ENCODE measurements at regions not wholly inside any gene's neighbourhood (a gene's known extent, or its start where the extent isn't known, plus 50 kb on each side); places are given as distances from the start of the nearest gene placed in this dataset.

DNA sequence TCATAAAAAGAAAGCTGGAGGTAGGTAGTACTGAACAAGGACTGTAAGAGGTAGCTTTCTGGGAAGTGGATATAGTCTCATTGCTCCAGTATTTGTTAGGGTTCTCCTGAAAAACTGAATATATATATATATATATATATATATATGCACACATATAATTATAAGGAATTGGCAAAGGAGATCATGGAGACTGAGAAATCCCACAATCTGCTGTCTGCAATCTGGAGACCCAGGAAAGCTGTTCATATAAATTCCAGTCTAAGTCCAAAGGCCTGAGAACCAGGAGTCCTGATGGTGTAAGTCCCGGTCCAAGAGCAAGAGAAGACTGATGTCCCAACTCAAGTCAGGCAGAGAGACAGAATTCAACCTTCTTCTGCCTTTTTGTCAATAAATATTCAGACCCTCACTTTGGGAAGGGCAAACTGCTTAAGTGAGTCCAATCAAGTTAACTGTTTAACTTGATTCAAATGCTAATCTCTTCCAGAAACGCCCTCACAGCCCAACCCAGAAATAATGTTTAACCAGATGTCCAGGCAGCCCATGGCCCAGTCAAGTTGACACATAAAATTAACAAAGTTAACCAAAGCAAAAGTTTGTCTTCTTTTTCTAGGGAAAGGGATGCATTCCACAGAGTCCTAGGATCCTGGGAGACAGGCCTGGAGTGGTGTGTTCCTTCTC lies 225.3 kb upstream of the KAZN start:
- Histone ChIP-seq H2BK15ac (ENCODE audit: low read length) (no peak overlapping the region), H2BK120ac (ENCODE audit: low read depth, low read length) (no peak overlapping the region), H2BK12ac (ENCODE audit: low read length) (no peak overlapping the region), H3K23ac (ENCODE audit: low read depth, low read length, poor library complexity) (no peak overlapping the region), H3K36me3 (replicated peaks in 1 of 2; ENCODE audit: control insufficient read depth in 2 of 2, insufficient read depth in 2 of 2, low read length in 2 of 2) (no peaks in the 10 kb centered on the region), H3K9me3 (replicated peaks in 1 of 2; ENCODE audit: control insufficient read depth in 2 of 2, insufficient read depth in 1 of 2, low read depth in 1 of 2, low read length in 2 of 2) (peaks cover 0 to 4% of the 10 kb centered on the region in 2 donors), H3K4me2 (ENCODE audit: insufficient read depth, low read length, poor library complexity, severe bottlenecking) (no peak overlapping the region), H3K79me1 (ENCODE audit: low read depth, low read length) (no peaks in the 10 kb centered on the region), H3K27me3 (ENCODE audit: control insufficient read depth in 3 of 3, insufficient read depth in 3 of 3, low read depth in 1 of 3, low read length in 3 of 3) (no peaks in the 10 kb centered on the region), H3K18ac (ENCODE audit: low read length) (no peak overlapping the region), H3K4ac (ENCODE audit: low read length) (no peak overlapping the region), H4K8ac (ENCODE audit: low read depth, low read length) (no peak overlapping the region), H4K91ac (ENCODE audit: low read depth, low read length, poor library complexity) (no peak overlapping the region), H3K14ac (ENCODE audit: low read length) (no peak overlapping the region), H3K27ac (replicated peaks; ENCODE audit: low read length) (no peak overlapping the region), H3K4me1 (ENCODE audit: control insufficient read depth in 2 of 2, insufficient read depth in 1 of 2, low read depth in 1 of 2, low read length in 2 of 2) (peaks cover 0 to 4% of the 10 kb centered on the region in 2 donors), H2AK5ac (ENCODE audit: low read depth, low read length) (no peak overlapping the region), H3K4me3 (ENCODE audit: low read length in 2 of 2) (no peak overlapping the region), H2BK5ac (ENCODE audit: low read length) (no peak overlapping the region), H2AFZ (ENCODE audit: low read length) (no peak overlapping the region), H3K9ac (ENCODE audit: low read depth, low read length, poor library complexity) (no peak overlapping the region)
- no CpG with 5 or more reads among the region's 2 CpGs for WGBS, 2 donors (ENCODE audit: extremely low coverage in 2 of 2, insufficient read length in 2 of 2, insufficient replicate concordance in 1 of 2)
- DNase-seq (ENCODE audit: low spot score), result no peak

DNA sequence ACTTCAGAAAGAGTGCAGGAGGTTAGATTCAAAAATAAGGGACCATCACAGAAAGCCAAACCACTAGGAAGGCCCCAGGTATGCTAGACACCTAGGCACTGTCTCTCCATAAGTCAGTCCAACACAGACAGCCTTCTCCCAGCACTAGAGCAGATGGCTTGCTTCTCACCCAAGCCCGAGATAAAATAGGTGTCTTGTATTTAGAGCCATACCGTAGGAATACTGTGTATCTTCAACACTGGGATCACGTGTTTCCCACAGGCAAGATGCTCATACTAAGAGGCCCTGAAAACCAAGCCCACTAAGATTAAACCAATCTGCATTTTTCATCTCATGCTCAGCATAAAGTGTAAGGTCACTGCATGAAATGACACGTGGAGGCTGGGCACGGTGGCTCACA lies 223.3 kb upstream of the KAZN start:
- no CpG with 5 or more reads among the region's 5 CpGs for WGBS, 2 donors (ENCODE audit: extremely low coverage in 2 of 2, insufficient read length in 2 of 2, insufficient replicate concordance in 1 of 2)
- Histone ChIP-seq H3K9ac (ENCODE audit: low read depth, low read length, poor library complexity) (no peak overlapping the region), H4K91ac (ENCODE audit: low read depth, low read length, poor library complexity) (no peak overlapping the region), H2AK5ac (ENCODE audit: low read depth, low read length) (no peak overlapping the region), H3K14ac (ENCODE audit: low read length) (no peak overlapping the region), H3K27me3 (ENCODE audit: control insufficient read depth in 3 of 3, insufficient read depth in 3 of 3, low read depth in 1 of 3, low read length in 3 of 3) (no peaks in the 10 kb centered on the region), H2BK120ac (ENCODE audit: low read depth, low read length) (no peak overlapping the region), H3K36me3 (replicated peaks in 1 of 2; ENCODE audit: control insufficient read depth in 2 of 2, insufficient read depth in 2 of 2, low read length in 2 of 2) (no peaks in the 10 kb centered on the region), H3K18ac (ENCODE audit: low read length) (no peak overlapping the region), H2BK5ac (ENCODE audit: low read length) (no peak overlapping the region), H3K27ac (replicated peaks; ENCODE audit: low read length) (no peak overlapping the region), H3K9me3 (replicated peaks in 1 of 2; ENCODE audit: control insufficient read depth in 2 of 2, insufficient read depth in 1 of 2, low read depth in 1 of 2, low read length in 2 of 2) (peaks cover 6 to 12% of the 10 kb centered on the region in 2 donors), H2AFZ (ENCODE audit: low read length) (no peak overlapping the region), H3K79me1 (ENCODE audit: low read depth, low read length) (no peaks in the 10 kb centered on the region), H2BK15ac (ENCODE audit: low read length) (no peak overlapping the region), H4K8ac (ENCODE audit: low read depth, low read length) (no peak overlapping the region), H3K23ac (ENCODE audit: low read depth, low read length, poor library complexity) (no peak overlapping the region), H3K4me2 (ENCODE audit: insufficient read depth, low read length, poor library complexity, severe bottlenecking) (no peak overlapping the region), H3K4me1 (ENCODE audit: control insufficient read depth in 2 of 2, insufficient read depth in 1 of 2, low read depth in 1 of 2, low read length in 2 of 2) (peaks cover 0 to 4% of the 10 kb centered on the region in 2 donors), H3K4me3 (ENCODE audit: low read length in 2 of 2) (no peak overlapping the region), H3K4ac (ENCODE audit: low read length) (no peak overlapping the region), H2BK12ac (ENCODE audit: low read length) (no peak overlapping the region)
- no peak for DNase-seq (ENCODE audit: low spot score)

GRCh38 chr1:14377386-14377785 lies 221.1 kb upstream of the KAZN start:
- Histone ChIP-seq H3K27ac (replicated peaks; ENCODE audit: low read length) (no peak overlapping the region), H2BK15ac (ENCODE audit: low read length) (no peak overlapping the region), H3K79me1 (ENCODE audit: low read depth, low read length) (no peaks in the 10 kb centered on the region), H3K4me3 (ENCODE audit: low read length in 2 of 2) (no peak overlapping the region), H3K14ac (ENCODE audit: low read length) (no peak overlapping the region), H2AK5ac (ENCODE audit: low read depth, low read length) (no peak overlapping the region), H3K9ac (ENCODE audit: low read depth, low read length, poor library complexity) (no peak overlapping the region), H3K27me3 (ENCODE audit: control insufficient read depth in 3 of 3, insufficient read depth in 3 of 3, low read depth in 1 of 3, low read length in 3 of 3) (no peaks in the 10 kb centered on the region), H3K18ac (ENCODE audit: low read length) (no peak overlapping the region), H3K4ac (ENCODE audit: low read length) (no peak overlapping the region), H4K8ac (ENCODE audit: low read depth, low read length) (no peak overlapping the region), H3K23ac (ENCODE audit: low read depth, low read length, poor library complexity) (no peak overlapping the region), H2BK5ac (ENCODE audit: low read length) (no peak overlapping the region), H3K4me1 (ENCODE audit: control insufficient read depth in 2 of 2, insufficient read depth in 1 of 2, low read depth in 1 of 2, low read length in 2 of 2) (no peaks in the 10 kb centered on the region), H2BK12ac (ENCODE audit: low read length) (no peak overlapping the region), H3K4me2 (ENCODE audit: insufficient read depth, low read length, poor library complexity, severe bottlenecking) (no peak overlapping the region), H2AFZ (ENCODE audit: low read length) (no peak overlapping the region), H3K9me3 (replicated peaks in 1 of 2; ENCODE audit: control insufficient read depth in 2 of 2, insufficient read depth in 1 of 2, low read depth in 1 of 2, low read length in 2 of 2) (peaks cover 7 to 16% of the 10 kb centered on the region in 2 donors), H2BK120ac (ENCODE audit: low read depth, low read length) (no peak overlapping the region), H4K91ac (ENCODE audit: low read depth, low read length, poor library complexity) (no peak overlapping the region), H3K36me3 (replicated peaks in 1 of 2; ENCODE audit: control insufficient read depth in 2 of 2, insufficient read depth in 2 of 2, low read length in 2 of 2) (no peaks in the 10 kb centered on the region)
- WGBS, 2 donors (ENCODE audit: extremely low coverage in 2 of 2, insufficient read length in 2 of 2, insufficient replicate concordance in 1 of 2), result no CpG with 5 or more reads among the region's 5 CpGs
- DNase-seq (ENCODE audit: low spot score), result no peak

GRCh38 chr1:14380408-14380807 lies 218.1 kb upstream of the KAZN start:
- WGBS, 2 donors (ENCODE audit: extremely low coverage in 2 of 2, insufficient read length in 2 of 2, insufficient replicate concordance in 1 of 2), result no CpG with 5 or more reads among the region's 1 CpG

More at GRCh38 chr1:14380408-14380807, 218.1 kb upstream of the KAZN start:
- Histone ChIP-seq H4K91ac (ENCODE audit: low read depth, low read length, poor library complexity) (no peak overlapping the region), H3K4me1 (ENCODE audit: control insufficient read depth in 2 of 2, insufficient read depth in 1 of 2, low read depth in 1 of 2, low read length in 2 of 2) (no peaks in the 10 kb centered on the region), H3K27ac (replicated peaks; ENCODE audit: low read length) (no peak overlapping the region), H3K4me3 (ENCODE audit: low read length in 2 of 2) (no peak overlapping the region), H2AK5ac (ENCODE audit: low read depth, low read length) (no peak overlapping the region), H3K4ac (ENCODE audit: low read length) (no peak overlapping the region), H2BK5ac (ENCODE audit: low read length) (no peak overlapping the region), H2BK15ac (ENCODE audit: low read length) (no peak overlapping the region), H3K27me3 (ENCODE audit: control insufficient read depth in 3 of 3, insufficient read depth in 3 of 3, low read depth in 1 of 3, low read length in 3 of 3) (no peaks in the 10 kb centered on the region), H2AFZ (ENCODE audit: low read length) (no peak overlapping the region), H3K18ac (ENCODE audit: low read length) (no peak overlapping the region), H3K4me2 (ENCODE audit: insufficient read depth, low read length, poor library complexity, severe bottlenecking) (no peak overlapping the region), H3K9me3 (replicated peaks in 1 of 2; ENCODE audit: control insufficient read depth in 2 of 2, insufficient read depth in 1 of 2, low read depth in 1 of 2, low read length in 2 of 2) (peaks cover 7 to 12% of the 10 kb centered on the region in 2 donors), H3K23ac (ENCODE audit: low read depth, low read length, poor library complexity) (no peak overlapping the region), H2BK12ac (ENCODE audit: low read length) (no peak overlapping the region), H3K79me1 (ENCODE audit: low read depth, low read length) (no peaks in the 10 kb centered on the region), H3K36me3 (replicated peaks in 1 of 2; ENCODE audit: control insufficient read depth in 2 of 2, insufficient read depth in 2 of 2, low read length in 2 of 2) (no peaks in the 10 kb centered on the region), H2BK120ac (ENCODE audit: low read depth, low read length) (no peak overlapping the region), H3K9ac (ENCODE audit: low read depth, low read length, poor library complexity) (no peak overlapping the region), H3K14ac (ENCODE audit: low read length) (no peak overlapping the region), H4K8ac (ENCODE audit: low read depth, low read length) (no peak overlapping the region)
- no peak for DNase-seq (ENCODE audit: low spot score)
